ENCODE measurements at regions not wholly inside any gene's neighbourhood (a gene's known extent, or its start where the extent isn't known, plus 50 kb on each side); places are given as distances from the start of the nearest gene placed in this dataset.
"Not testable (repeated sequence)": the region's sequence is repeated elsewhere in the genome, so short reads cannot be mapped to it uniquely, and the experiment has no call there.

DNA sequence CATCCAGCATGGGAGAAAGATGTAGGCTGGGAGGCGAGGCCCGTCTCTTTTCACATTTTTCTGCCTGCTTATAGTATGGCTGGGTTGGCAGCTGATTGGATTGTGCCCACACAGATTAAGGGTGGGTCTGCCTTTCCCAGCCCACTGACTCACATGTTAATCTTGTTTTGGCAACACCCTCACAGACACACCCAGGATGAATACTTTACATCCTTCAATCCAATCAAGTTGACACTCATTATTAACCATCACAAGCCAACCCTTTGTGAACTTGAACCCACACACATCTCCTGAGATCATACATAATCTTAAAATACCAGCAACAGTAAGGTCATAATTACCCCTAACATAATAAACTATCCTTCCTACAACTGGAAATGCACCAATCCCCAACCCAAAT, 74.1 kb upstream of the XKR3 start:
- TF ChIP-seq, protein P1, sequence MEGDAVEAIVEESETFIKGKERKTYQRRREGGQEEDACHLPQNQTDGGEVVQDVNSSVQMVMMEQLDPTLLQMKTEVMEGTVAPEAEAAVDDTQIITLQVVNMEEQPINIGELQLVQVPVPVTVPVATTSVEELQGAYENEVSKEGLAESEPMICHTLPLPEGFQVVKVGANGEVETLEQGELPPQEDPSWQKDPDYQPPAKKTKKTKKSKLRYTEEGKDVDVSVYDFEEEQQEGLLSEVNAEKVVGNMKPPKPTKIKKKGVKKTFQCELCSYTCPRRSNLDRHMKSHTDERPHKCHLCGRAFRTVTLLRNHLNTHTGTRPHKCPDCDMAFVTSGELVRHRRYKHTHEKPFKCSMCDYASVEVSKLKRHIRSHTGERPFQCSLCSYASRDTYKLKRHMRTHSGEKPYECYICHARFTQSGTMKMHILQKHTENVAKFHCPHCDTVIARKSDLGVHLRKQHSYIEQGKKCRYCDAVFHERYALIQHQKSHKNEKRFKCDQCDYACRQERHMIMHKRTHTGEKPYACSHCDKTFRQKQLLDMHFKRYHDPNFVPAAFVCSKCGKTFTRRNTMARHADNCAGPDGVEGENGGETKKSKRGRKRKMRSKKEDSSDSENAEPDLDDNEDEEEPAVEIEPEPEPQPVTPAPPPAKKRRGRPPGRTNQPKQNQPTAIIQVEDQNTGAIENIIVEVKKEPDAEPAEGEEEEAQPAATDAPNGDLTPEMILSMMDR (IDR thresholded peaks at IDR 0.05): not testable (repeated sequence)
- TF ChIP-seq POLR2A (IDR thresholded peaks at IDR 0.05); POLR2AphosphoS5 (IDR thresholded peaks at IDR 0.05; ENCODE audit: insufficient read depth in 1 of 2, low read depth in 1 of 2): not testable (repeated sequence)
